ENCODE measurements at regions not wholly inside any gene's neighbourhood (a gene's known extent, or its start where the extent isn't known, plus 50 kb on each side); places are given as distances from the start of the nearest gene placed in this dataset.

- DNase-seq (ENCODE audit: extremely low read depth, low read depth) = peak; percentile 76
These were observed 107.8 kb downstream of the SIK1 start for GRCh38 chr21:43318841-43319781.

GRCh38 chr21:43318368-43318767 is 108.6 kb downstream of the SIK1 start:
- DNase-seq (ENCODE audit: extremely low read depth, low read depth) = no peak

DNA sequence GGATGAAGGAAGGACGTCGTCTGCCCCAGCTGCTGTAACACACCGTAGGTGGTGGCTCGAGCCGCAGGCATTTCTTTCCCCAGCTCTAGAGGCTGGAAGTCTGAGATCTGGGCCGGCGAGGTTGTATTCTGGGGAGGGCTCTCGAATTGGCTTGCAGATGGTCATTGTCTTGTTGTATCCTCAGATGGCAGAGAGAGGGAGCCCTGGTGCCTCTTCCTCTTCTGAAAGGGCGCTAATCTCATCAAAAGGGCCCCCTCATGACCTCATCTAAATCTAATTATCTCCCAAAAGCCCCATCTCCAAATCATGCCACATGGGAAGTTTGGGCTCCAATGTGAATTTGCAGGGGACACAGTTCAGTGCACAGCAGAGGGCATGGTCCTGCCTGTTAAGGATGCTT is 109.0 kb downstream of the SIK1 start:
- no peak for DNase-seq (ENCODE audit: extremely low read depth, low read depth)

DNA sequence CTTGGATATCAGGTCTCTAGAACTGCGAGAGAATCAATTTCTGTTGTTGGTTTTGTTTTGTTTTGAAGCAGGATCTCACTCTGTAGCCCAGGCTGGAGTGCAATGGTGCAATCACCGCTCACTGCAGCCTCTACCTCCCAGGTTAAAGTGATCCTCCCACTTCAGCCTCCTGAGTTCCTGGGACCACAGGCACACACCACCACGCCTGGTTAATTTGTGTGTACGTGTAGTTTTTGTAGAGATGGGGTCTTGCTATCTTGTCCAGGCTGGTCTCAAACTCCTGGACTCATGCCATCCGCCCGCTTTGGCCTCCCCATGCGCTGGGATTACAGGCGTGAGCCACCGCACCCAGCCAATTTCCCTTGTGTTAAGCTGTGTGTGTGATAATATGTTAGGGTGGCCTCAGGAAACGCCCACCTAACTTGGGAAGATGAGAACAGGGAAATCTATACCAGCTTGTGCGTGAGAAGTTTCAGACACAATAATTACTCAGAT is 109.6 kb downstream of the SIK1 start:
- DNase-seq (ENCODE audit: extremely low read depth, low read depth) = no peak

DNA sequence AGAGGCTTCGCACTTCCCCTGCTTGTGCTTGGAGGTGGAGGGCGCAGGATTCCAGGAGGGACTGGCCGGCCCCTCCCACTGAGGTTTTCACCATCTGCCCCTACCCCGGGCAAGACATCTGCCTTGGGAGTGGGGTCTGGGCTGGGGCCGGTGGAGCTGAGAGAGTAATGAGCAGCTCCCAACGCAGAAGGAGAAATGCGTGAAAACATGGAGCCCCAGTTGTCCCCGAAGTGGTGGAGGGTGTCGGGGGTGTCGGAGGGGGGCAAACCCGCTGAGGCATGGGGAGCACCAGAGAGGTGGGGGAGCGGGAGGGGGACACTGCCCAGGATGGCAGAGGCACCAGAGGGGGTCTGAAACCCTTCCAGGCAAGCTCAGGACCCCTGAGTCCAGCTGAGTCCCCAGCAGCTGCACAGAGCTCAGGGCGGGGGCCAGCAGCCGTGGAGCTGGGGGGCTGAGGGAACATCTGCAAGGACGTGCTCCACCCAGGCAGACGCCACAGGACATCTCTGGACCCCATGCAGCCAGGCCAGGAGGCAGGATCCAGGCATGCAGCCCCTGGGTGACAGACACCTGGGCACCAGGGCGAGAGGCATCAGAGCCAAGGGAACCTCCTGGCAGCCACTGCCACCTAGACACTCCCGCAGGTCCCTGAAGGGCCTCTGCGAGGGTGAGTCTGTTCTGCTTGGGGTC is 110.6 kb downstream of the SIK1 start:
- no peak for DNase-seq (ENCODE audit: extremely low read depth, low read depth)

- DNase-seq (ENCODE audit: extremely low read depth, low read depth) = no peak
These were observed 111.4 kb downstream of the SIK1 start for GRCh38 chr21:43315244-43316137.

GRCh38 chr21:43313939-43314405 is 113.0 kb downstream of the SIK1 start:
- DNase-seq (ENCODE audit: extremely low read depth, low read depth) = no peak

DNA sequence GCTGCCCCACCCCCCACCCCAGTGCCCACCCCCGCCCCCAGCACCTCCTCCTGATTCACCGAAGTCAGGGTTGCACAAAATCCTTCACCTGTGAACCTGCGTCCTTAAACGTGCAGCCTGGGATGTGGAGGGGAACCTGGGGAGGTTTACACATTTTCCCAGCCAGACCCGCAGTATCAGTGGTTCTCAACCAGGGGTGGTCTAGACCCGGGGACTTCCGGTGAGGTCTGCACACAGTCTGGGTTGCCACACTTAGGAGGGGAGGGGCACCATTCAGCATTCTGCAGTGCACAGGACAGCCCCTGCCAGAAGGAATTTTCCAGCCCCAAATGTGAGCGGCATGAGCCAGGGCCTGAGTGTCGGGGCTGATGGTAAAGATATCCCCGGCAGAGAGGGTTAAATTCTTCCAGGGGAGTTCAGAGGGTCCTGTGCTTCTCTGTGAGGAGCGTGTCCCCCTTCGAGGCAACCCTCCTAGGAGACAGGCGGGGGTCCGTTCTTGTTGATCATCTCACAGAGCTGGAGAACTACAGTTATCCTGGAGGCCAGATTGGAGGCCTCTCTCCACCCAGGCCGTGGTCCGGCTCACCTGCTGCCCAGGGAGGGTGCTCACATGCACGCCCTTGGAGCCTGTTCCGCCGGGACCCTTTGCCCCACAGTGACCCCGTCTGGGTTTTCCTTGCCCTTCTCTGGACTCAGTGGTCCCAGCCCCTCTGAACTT is 113.6 kb downstream of the SIK1 start:
- DNase-seq (ENCODE audit: extremely low read depth, low read depth) = no peak

DNA sequence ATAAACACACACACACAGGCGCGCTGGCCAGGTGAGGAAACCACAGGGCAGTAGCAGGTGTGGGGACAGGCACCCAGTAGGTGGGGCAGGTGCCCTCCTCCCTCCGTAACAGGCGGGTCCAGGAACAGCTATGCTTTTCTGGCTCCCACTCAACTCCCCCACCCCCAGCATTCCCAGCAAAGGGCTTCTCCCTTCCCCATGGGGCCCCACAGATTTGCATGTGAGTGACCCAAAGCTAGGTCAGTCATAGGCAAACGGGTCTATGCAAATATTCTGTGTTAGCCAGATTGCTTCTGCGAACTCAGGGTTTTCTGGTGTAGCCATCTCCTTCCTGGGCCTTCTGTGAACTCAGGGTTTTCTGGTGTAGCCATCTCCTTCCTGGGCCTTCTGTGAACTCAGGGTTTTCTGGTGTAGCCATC is 114.2 kb downstream of the SIK1 start:
- DNase-seq (ENCODE audit: extremely low read depth, low read depth) = no peak

DNA sequence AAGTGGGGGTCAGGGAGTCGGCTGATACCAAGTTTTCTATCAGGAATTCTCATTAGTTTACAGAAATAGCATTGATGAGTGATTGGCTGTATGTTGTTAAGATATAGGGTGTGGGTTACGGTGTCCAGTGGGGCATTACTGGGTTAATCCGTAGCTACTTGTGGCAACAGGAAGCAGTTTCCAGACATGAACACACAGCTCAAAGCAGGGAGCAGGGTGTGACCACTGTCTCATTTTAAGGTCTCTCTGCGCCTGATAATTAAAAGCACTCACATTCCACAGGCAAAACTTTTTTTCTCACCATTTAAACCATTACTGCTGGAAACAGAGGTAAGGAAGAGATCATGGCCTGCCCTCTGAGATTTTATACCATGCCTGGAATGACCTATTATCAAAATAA is 114.9 kb downstream of the SIK1 start:
- no peak for DNase-seq (ENCODE audit: extremely low read depth, low read depth)

DNA sequence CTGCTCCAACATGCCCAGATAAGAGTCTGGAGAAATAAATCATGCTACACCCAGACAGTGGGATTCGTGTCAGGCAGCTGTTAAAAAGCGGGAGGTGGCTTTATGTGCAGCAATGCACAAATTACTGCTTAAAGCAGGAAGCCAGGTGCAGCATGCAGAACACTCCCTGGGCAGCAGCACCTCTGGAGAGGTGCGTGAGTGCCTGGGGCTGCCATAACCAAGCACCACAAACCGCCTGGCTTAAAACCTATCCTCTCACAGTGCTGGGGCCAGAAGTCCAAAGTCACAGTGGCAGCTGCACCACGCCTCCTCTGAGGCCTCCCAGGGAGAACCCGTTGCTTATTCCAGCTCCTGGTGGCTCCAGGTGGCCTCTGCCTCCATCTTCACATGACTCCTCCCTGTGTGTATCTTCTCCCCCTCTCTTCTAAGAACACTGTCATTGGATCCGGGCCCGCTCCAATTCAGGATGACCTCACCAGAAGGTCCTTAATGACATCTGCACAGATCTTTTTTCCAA is 115.6 kb downstream of the SIK1 start:
- no peak for DNase-seq (ENCODE audit: extremely low read depth, low read depth)

- no peak for DNase-seq (ENCODE audit: extremely low read depth, low read depth)
These were observed 118.1 kb downstream of the SIK1 start for GRCh38 chr21:43308815-43309283.

DNA sequence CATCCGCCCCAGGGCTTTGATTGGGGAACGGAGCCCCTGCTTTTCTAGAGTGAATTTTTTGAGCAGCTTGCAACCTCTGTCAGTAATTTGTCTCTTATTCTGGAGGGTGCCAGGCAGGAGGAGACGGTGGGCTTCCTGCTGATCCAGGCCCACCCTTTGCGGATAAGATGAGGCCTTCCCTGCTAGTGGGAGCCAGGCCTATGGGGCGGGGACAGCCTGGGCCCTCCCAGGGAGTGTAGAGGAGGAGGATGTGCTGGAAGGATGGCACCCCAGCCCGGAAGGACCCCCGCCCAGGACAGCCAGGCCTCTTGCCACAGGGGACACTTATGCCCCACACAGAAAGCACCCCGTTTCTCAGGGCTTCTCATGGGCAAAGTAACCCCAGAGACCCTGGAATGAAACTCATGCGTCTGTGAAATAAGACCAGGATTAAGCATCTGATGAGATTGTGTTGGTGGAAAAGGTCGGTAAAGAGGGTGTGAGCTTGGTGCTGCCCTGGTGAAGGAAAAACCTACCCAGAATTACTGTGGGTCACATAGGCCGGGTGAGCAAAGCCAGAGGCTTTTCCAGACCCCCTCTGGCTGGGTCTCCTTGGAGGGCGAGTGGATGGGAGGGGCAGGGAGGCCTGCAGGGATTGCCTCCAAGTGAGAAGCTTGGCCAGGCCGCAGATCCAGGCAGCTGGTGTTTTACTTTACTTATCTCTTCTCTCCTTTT is 118.7 kb downstream of the SIK1 start:
- DNase-seq (ENCODE audit: extremely low read depth, low read depth) = no peak

DNA sequence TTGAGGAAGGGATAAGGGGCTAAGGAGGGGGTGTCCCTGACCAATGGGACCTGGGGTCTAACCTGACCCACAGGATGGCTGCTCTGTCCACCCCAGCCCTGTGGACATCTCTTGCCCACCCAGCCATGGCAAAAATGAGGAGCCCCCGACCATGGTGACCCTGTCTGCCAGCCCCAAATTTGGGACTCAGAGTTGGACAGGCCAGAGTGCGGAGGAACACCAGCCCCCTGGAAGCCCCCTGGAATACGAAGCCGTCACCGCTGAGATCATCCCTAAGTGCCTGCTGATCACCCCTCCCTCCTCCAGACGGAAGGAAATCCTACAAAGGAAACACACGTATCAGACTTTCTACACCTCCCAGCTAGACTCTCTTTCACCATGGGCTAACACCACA is 119.3 kb downstream of the SIK1 start:
- DNase-seq (ENCODE audit: extremely low read depth, low read depth) = no peak

DNA sequence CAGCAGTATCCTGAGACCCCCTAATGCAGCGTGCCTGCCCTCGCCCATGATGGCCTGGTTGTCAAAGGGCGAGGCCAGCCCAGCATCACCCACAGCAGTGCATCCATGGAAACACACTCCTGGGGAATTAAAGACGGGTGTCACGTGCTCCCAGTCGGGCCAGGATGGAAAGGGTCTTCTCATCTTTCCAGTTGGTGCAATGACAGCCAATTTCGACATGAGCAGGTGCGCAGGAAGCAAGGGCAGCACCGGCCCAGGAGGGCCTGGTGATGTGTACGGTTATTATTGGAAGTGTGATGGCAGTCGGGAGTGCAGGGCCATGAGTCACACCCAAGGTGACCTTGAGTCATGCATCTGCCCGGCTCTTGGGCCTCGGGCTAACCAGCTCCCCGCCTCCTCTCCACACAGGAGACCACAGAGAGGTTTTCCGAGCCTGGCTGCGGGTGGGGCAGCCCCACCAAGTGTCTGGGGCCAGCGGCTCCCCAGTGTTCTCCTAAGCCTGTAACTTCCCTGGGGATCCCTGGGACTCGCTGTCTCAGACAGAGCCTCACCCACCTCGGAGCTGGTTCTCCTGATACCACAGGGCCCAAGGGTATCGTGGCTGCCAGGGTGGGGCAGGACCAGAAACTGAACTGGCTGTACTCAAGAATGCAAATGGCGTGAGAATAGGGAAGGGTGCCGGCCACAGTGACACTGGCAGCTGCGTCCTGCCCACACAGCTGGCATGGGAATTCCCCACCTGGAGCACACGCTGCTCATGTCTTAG is 119.8 kb downstream of the SIK1 start:
- no peak for DNase-seq (ENCODE audit: extremely low read depth, low read depth)

DNA sequence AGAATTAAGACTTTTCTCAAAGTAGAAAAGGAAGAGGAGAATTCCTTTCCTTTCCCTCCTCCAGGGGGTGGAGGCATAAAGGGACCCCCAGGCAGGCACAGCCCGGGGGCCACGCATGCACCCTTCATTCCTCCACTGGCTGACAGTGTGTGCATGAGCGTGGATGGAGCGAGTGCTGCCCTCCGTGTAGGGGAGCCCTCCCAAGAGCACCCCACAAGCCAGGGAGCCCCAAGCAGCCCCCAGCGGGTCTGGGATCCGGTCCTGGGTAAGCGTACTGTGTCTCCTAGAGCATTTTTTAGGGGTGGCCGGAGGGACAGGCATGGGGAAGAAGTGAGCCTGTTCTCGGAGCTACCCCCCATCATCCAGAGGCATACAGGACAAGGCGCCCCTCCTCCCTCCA is 120.5 kb downstream of the SIK1 start:
- no peak for DNase-seq (ENCODE audit: extremely low read depth, low read depth)

GRCh38 chr21:43305811-43306311 is 121.1 kb downstream of the SIK1 start:
- DNase-seq (ENCODE audit: extremely low read depth, low read depth) = no peak

GRCh38 chr21:43305336-43305665 is 121.6 kb downstream of the SIK1 start:
- DNase-seq (ENCODE audit: extremely low read depth, low read depth) = no peak

Measured in NCI-H460 (cell line).